ENCODE measurements at regions not wholly inside any gene's neighbourhood (a gene's known extent, or its start where the extent isn't known, plus 50 kb on each side); places are given as distances from the start of the nearest gene placed in this dataset.

DNA sequence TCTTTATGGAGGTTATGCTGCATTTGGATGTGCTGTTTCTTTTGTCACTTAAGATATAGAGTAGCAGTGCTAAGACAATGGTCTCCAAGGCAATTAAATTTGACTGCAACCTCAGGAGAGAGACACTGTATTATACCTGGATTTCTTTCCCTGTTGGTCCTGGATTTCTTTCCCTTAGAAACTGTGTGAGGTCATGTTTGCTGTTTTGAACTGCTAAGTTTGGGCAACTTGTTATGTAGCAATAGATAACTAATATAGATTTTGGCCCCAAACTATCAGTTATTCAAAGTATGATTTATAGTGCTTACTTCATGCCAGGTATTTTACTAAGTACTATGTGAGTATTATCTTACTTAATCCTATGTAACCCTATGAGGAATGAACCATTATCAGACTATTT lies 458.4 kb downstream of the HS3ST3B1 start:
- Histone ChIP-seq H3K36me3 (replicated peaks; ENCODE audit: low read depth, low read length) (no peaks in the 10 kb centered on the region), H3K4me3 (ENCODE audit: low read length) (no peak overlapping the region), H3K9me3 (ENCODE audit: insufficient read depth, low read length) (no peaks in the 10 kb centered on the region), H3K9ac (ENCODE audit: low read length) (no peak overlapping the region), H3K27ac (ENCODE audit: low read length) (no peak overlapping the region), H3K4me2 (ENCODE audit: low read length) (no peak overlapping the region), H3K4me1 (ENCODE audit: low read length) (no peaks in the 10 kb centered on the region; the same call in 1 of the 2 replicates), H3K79me2 (ENCODE audit: low read length) (no peaks in the 10 kb centered on the region), H2AFZ (ENCODE audit: low read depth, low read length) (no peak overlapping the region), H4K20me1 (ENCODE audit: insufficient read depth, low read length) (no peaks in the 10 kb centered on the region), H3K27me3 (ENCODE audit: low read depth, low read length) (no peaks in the 10 kb centered on the region)
- no peak for TF ChIP-seq EZH2phosphoT487 (IDR thresholded peaks at IDR 0.05; ENCODE audit: low read depth)
- TF ChIP-seq, protein P1, sequence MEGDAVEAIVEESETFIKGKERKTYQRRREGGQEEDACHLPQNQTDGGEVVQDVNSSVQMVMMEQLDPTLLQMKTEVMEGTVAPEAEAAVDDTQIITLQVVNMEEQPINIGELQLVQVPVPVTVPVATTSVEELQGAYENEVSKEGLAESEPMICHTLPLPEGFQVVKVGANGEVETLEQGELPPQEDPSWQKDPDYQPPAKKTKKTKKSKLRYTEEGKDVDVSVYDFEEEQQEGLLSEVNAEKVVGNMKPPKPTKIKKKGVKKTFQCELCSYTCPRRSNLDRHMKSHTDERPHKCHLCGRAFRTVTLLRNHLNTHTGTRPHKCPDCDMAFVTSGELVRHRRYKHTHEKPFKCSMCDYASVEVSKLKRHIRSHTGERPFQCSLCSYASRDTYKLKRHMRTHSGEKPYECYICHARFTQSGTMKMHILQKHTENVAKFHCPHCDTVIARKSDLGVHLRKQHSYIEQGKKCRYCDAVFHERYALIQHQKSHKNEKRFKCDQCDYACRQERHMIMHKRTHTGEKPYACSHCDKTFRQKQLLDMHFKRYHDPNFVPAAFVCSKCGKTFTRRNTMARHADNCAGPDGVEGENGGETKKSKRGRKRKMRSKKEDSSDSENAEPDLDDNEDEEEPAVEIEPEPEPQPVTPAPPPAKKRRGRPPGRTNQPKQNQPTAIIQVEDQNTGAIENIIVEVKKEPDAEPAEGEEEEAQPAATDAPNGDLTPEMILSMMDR (IDR thresholded peaks at IDR 0.05; ENCODE audit: low read depth, low read length): no peak

DNA sequence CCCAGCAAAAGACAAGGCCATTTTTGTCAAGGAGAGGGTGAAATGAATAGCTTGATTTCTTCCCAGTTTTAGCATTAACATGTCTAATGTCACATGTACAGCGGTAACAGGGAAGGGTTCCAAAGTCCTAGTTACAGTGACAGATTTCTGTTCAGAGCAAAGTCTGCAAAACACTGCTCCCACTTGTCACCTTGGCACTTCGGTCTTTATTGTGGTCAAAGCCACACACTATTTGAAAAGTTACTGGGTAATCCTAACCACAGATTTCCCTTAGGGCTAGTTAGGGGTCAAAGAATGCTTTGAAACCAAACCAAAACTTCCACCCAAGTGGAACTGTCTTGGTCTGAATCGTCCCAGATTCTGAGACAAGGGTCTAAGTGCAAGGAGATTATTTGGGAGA lies 455.6 kb downstream of the HS3ST3B1 start:
- TF ChIP-seq, protein P1 (IDR thresholded peaks at IDR 0.05; ENCODE audit: low read depth, low read length): no peak
- TF ChIP-seq EZH2phosphoT487 (IDR thresholded peaks at IDR 0.05; ENCODE audit: low read depth): no peak
- Histone ChIP-seq H3K9ac (ENCODE audit: low read length) (no peak overlapping the region), H3K27ac (ENCODE audit: low read length) (no peak overlapping the region), H3K4me1 (ENCODE audit: low read length) (no peaks in the 10 kb centered on the region), H3K4me3 (ENCODE audit: low read length) (no peak overlapping the region), H3K79me2 (ENCODE audit: low read length) (no peaks in the 10 kb centered on the region), H4K20me1 (ENCODE audit: insufficient read depth, low read length) (no peaks in the 10 kb centered on the region), H3K36me3 (replicated peaks; ENCODE audit: low read depth, low read length) (no peaks in the 10 kb centered on the region), H2AFZ (ENCODE audit: low read depth, low read length) (no peak overlapping the region), H3K9me3 (ENCODE audit: insufficient read depth, low read length) (no peaks in the 10 kb centered on the region), H3K27me3 (ENCODE audit: low read depth, low read length) (no peaks in the 10 kb centered on the region), H3K4me2 (ENCODE audit: low read length) (no peak overlapping the region)

DNA sequence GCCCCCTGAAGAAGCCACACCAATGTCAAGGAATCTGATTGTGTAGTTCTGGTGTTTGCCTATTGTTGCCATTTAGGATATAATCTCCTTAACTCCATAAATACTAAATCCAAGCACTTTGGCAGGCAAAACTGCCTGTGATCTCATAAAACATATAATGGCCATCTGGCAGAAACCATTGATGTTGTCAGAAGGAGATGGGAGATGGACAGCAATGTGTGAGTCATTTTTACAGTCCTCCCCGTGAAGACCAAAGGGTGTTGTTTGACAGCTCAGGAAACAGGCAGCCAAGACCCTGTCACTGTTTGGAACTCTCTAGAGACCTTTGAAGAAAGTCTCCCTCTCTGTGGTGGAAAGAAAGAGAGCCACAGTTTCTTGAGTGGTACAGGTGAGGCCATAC lies 454.1 kb downstream of the HS3ST3B1 start:
- TF ChIP-seq, protein P1 (IDR thresholded peaks at IDR 0.05; ENCODE audit: low read depth, low read length): no peak
- no peak for TF ChIP-seq EZH2phosphoT487 (IDR thresholded peaks at IDR 0.05; ENCODE audit: low read depth)
- no peaks in the 10 kb centered on the region for H3K36me3 ChIP-seq (replicated peaks; ENCODE audit: low read depth, low read length)
- no peak overlapping the region for H3K4me2 ChIP-seq (ENCODE audit: low read length)
- H4K20me1 ChIP-seq (ENCODE audit: insufficient read depth, low read length): no peaks in the 10 kb centered on the region
- H2AFZ ChIP-seq (ENCODE audit: low read depth, low read length): no peak overlapping the region
- no peaks in the 10 kb centered on the region for H3K9me3 ChIP-seq (ENCODE audit: insufficient read depth, low read length)
- H3K4me1 ChIP-seq (ENCODE audit: low read length): no peaks in the 10 kb centered on the region
- no peaks in the 10 kb centered on the region for H3K79me2 ChIP-seq (ENCODE audit: low read length)
- no peak overlapping the region for H3K4me3 ChIP-seq (ENCODE audit: low read length)
- no peaks in the 10 kb centered on the region for H3K27me3 ChIP-seq (ENCODE audit: low read depth, low read length)
- no peak overlapping the region for H3K27ac ChIP-seq (ENCODE audit: low read length)
- H3K9ac ChIP-seq (ENCODE audit: low read length): no peak overlapping the region

DNA sequence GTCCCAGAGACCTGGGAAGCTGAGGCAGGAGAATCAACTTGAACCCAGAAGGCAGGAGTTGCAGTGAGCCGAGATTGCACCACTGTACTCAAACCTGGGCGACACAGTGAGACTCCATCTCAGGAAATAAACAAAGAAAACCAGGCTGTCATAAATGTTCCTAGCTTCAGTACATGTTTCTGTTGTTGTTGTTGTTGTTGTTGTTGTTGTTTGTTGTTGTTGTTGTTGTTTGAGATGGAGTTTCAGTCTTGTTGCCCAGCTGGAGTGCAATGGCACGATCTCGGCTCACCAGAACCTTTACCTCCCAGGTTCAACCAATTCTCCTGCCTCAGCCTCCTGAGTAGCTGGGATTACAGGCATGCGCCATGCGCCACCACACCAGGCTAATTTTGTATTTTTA lies 452.5 kb downstream of the HS3ST3B1 start:
- TF ChIP-seq, protein P1 (IDR thresholded peaks at IDR 0.05; ENCODE audit: low read depth, low read length): no peak
- TF ChIP-seq EZH2phosphoT487 (IDR thresholded peaks at IDR 0.05; ENCODE audit: low read depth): no peak
- no peaks in the 10 kb centered on the region for H3K27me3 ChIP-seq (ENCODE audit: low read depth, low read length)
- H4K20me1 ChIP-seq (ENCODE audit: insufficient read depth, low read length): no peaks in the 10 kb centered on the region
- H3K9me3 ChIP-seq (ENCODE audit: insufficient read depth, low read length): no peaks in the 10 kb centered on the region
- no peak overlapping the region for H3K4me2 ChIP-seq (ENCODE audit: low read length)
- no peaks in the 10 kb centered on the region for H3K79me2 ChIP-seq (ENCODE audit: low read length)
- H3K9ac ChIP-seq (ENCODE audit: low read length): no peak overlapping the region
- H3K27ac ChIP-seq (ENCODE audit: low read length): no peak overlapping the region
- no peaks in the 10 kb centered on the region for H3K4me1 ChIP-seq (ENCODE audit: low read length)
- H3K4me3 ChIP-seq (ENCODE audit: low read length): no peak overlapping the region
- H3K36me3 ChIP-seq (replicated peaks; ENCODE audit: low read depth, low read length): no peaks in the 10 kb centered on the region
- no peak overlapping the region for H2AFZ ChIP-seq (ENCODE audit: low read depth, low read length)
